Adrenal gland (tissue), 9 donors: ENCODE measurements at regions not wholly inside any gene's neighbourhood (a gene's known extent, or its start where the extent isn't known, plus 50 kb on each side); places are given as distances from the start of the nearest gene placed in this dataset.

Source experiments
- DNase-seq, 7 donors: peaks; one replicate each; pipeline ENCODE4 v3.0.0-alpha.2; 2019 to 2020
- H3K27ac ChIP-seq, 5 donors: fragments of 200-600 bp; sonication (generic) in 4 of 5; 1 replicate in 3 of 5; 2 replicates in 2 of 5; pipeline versions ENCODE4 v1.5.1 to v1.8.0; 2016 to 2020; ENCODE audit warnings: mild to moderate bottlenecking in 1 of 5
- H3K27me3 ChIP-seq: fragments of 200-600 bp; 2 replicates; pipeline ENCODE4 v1.8.0; 2021
- H3K36me3 ChIP-seq, 2 donors: fragments of 200-600 bp; replicated peaks in 1 of 2; 1 replicate in 1 of 2; 2 replicates in 1 of 2; pipeline versions ENCODE4 v1.5.1 to v1.8.0; 2018 to 2022
- H3K4me1 ChIP-seq, 2 donors: fragments of 200-600 bp; replicated peaks in 1 of 2; 1 replicate in 1 of 2; 2 replicates in 1 of 2; pipeline versions ENCODE4 v1.5.1 to v1.8.0; 2018 to 2021
- H3K4me3 ChIP-seq, 4 donors: fragments of 200-600 bp; sonication (generic) in 3 of 4; one replicate each; pipeline ENCODE4 v1.5.1; 2016 to 2018
- H3K9me3 ChIP-seq, 3 donors: fragments of 200-600 bp; sonication (generic) in 1 of 3; replicated peaks in 1 of 3; 1 replicate in 2 of 3; 2 replicates in 1 of 3; pipeline versions ENCODE4 v1.5.1 to v1.8.0; 2016 to 2021
- POLR2A ChIP-seq, 2 donors: fragments of 450-650 bp; IDR thresholded peaks; one replicate each; pipeline ENCODE4 v1.6.1; 2017; ENCODE audit warnings: antibody characterized with exemption in 2 of 2, mild to moderate bottlenecking in 2 of 2, moderate library complexity in 1 of 2
- WGBS, 4 donors: extraction: QIAGEN DNeasy Blood & Tissue Kit in 2 of 4; methylation state at CpG; one replicate each; pipeline versions ENCODE4 v1.1.5 to v1.1.7; 2013 to 2017; 5-methylcytosine and 5-hydroxymethylcytosine counted together
- intact Hi-C, 2 donors: fragments of 100-400 bp; cut with DNase I; formaldehyde crosslinking; loops; one replicate each; pipeline versions ENCODE4 v1.14.1 to v1.15.0; 2022 to 2023
- TF ChIP-seq, protein P1 (sequence below), 6 experiments: fragments of 450-650 bp in 4 of 6; fragments of 200-600 bp in 2 of 6; sonication (generic) in 1 of 6; IDR thresholded peaks; 1 replicate in 5 of 6; 2 replicates in 1 of 6; pipeline versions ENCODE4 v1.5.1 to v1.8.0; 2016 to 2021; ENCODE audit warnings: antibody characterized with exemption in 6 of 6, mild to moderate bottlenecking in 2 of 6, moderate library complexity in 1 of 6
- donor health status: healthy with polysubstance abuse.
- donor health status: Bipolar disorder and iron deficiency.
- donor health status: DM: yes; HTN: yes; CAD: no.
- donor health status: DM: no; HTN: no; CAD: no.
- donor health status: DM: no; HTN: no; CAD: no.

DNA sequence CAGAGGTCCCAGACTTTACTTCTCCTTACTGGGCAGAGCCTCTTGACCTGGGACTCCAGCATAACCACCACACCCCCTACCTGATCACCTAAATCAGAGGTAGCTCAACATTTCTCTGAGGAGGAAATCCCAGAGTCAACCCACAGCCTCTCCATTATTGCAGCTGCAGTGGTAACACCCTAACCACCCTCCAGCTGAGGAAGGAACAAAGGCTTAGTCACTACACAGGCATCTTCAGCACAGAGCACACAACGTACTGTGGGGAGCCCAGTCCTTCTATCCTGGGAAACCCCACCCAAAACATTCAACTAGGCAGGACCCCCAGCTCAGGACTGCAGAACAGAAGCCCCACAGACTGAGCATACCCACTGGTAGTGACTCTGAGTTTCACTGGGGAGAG lies 824.7 kb upstream of the SLITRK5 start:
- H3K27me3 ChIP-seq: no peaks in the 10 kb centered on the region
- H3K4me1 ChIP-seq: no peaks in the 10 kb centered on the region
- no peak for DNase-seq
- TF ChIP-seq, protein P1, sequence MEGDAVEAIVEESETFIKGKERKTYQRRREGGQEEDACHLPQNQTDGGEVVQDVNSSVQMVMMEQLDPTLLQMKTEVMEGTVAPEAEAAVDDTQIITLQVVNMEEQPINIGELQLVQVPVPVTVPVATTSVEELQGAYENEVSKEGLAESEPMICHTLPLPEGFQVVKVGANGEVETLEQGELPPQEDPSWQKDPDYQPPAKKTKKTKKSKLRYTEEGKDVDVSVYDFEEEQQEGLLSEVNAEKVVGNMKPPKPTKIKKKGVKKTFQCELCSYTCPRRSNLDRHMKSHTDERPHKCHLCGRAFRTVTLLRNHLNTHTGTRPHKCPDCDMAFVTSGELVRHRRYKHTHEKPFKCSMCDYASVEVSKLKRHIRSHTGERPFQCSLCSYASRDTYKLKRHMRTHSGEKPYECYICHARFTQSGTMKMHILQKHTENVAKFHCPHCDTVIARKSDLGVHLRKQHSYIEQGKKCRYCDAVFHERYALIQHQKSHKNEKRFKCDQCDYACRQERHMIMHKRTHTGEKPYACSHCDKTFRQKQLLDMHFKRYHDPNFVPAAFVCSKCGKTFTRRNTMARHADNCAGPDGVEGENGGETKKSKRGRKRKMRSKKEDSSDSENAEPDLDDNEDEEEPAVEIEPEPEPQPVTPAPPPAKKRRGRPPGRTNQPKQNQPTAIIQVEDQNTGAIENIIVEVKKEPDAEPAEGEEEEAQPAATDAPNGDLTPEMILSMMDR (IDR thresholded peaks at IDR 0.05): no peak
- TF ChIP-seq POLR2A (IDR thresholded peaks at IDR 0.05): no peak
- H3K27ac ChIP-seq: no peak overlapping the region
- H3K4me3 ChIP-seq: no peak overlapping the region
- no peaks in the 10 kb centered on the region for H3K36me3 ChIP-seq
- no peaks in the 10 kb centered on the region for H3K9me3 ChIP-seq
- intact Hi-C loops: no loop called here
- WGBS, 4 donors: 54 to 75% (median 70%) methylated on average over 1 of the region's 1 CpG; no CpG with 5 or more reads in 1 of the 4 donors

DNA sequence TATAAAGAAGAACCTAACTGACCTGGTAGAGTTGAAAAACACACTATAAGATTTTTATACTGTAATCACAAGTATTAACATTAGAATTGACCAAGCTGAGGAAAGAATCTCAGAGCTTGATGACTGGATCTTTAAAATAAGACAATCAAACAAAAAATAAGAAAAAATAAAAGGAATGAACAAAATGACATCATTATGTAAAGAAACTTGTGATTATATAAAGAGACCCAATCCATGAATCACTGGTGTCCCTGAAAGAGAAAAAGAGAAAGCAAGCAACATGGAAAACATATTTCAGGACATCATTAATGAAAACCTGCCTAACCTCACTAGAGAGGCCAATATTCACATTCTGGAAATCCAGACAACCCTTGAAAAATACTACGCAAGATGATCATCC lies 822.5 kb upstream of the SLITRK5 start:
- no peaks in the 10 kb centered on the region for H3K4me1 ChIP-seq
- no peaks in the 10 kb centered on the region for H3K27me3 ChIP-seq
- no peak overlapping the region for H3K4me3 ChIP-seq
- no peaks in the 10 kb centered on the region for H3K9me3 ChIP-seq
- TF ChIP-seq, protein P1 (IDR thresholded peaks at IDR 0.05): no peak
- no peak for TF ChIP-seq POLR2A (IDR thresholded peaks at IDR 0.05)
- no peaks in the 10 kb centered on the region for H3K36me3 ChIP-seq
- no peak for DNase-seq
- intact Hi-C loops: no loop called here
- 87 to 100% (median 90%) methylated on average over 1 of the region's 1 CpG for WGBS, 4 donors
- H3K27ac ChIP-seq: no peak overlapping the region

DNA sequence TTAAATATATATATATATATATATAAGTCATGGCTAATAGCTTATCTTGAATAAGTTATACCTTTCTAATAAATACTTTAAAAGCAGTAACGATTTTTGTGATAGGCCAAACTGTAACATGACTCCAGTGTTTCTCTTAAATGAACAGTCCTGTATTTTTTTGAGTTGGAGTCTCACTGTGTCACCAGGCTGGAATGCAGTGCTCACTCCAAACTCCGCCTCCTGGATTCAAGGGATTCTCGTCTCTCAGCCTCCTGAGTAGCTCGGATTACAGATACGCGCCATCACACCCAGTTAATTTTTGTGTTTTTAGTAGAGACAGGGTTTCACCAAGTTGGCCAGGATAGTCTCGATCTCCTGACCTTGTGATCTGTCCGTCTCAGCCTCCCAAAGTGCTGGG lies 814.2 kb upstream of the SLITRK5 start:
- H3K36me3 ChIP-seq: no peaks in the 10 kb centered on the region
- no peak overlapping the region for H3K27ac ChIP-seq
- no peak overlapping the region for H3K4me3 ChIP-seq
- no peaks in the 10 kb centered on the region for H3K9me3 ChIP-seq
- no peaks in the 10 kb centered on the region for H3K4me1 ChIP-seq
- intact Hi-C loops: no loop called here
- no peak for TF ChIP-seq POLR2A (IDR thresholded peaks at IDR 0.05)
- TF ChIP-seq, protein P1 (IDR thresholded peaks at IDR 0.05): no peak
- no peak for DNase-seq
- WGBS, 4 donors: 79 to 82% (median 80%) methylated on average over 8 of the region's 8 CpGs
- H3K27me3 ChIP-seq: no peaks in the 10 kb centered on the region

DNA sequence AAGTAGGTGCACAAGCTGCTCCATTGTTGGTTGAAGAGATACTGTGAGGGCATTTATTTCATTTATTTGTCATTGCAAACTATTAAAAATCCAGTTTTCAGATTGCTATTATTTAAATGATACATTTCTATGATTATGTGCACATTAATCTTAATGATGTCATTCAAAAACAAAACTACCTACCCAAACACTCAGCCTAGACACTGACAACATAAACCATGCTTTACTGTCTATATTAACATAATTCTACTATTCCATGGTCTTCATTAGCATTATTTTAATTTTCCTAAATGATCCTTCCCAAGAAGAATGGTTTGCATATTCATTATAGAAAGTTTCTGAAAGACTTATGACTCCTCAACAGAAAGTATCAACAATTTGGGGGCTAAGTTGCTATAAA lies 813.0 kb upstream of the SLITRK5 start:
- no peak overlapping the region for H3K4me3 ChIP-seq
- TF ChIP-seq, protein P1 (IDR thresholded peaks at IDR 0.05): no peak
- no peak for TF ChIP-seq POLR2A (IDR thresholded peaks at IDR 0.05)
- no peaks in the 10 kb centered on the region for H3K9me3 ChIP-seq
- no peaks in the 10 kb centered on the region for H3K36me3 ChIP-seq
- no peaks in the 10 kb centered on the region for H3K4me1 ChIP-seq
- DNase-seq: no peak
- no peak overlapping the region for H3K27ac ChIP-seq
- intact Hi-C loops: no loop called here
- H3K27me3 ChIP-seq: no peaks in the 10 kb centered on the region
